HCT116 (cell line): ENCODE measurements at regions not wholly inside any gene's neighbourhood (a gene's known extent, or its start where the extent isn't known, plus 50 kb on each side); places are given as distances from the start of the nearest gene placed in this dataset.

ENCODE experiments used
- ATAC-seq: fragments of 200-7000 bp; cut with Tn5 transposase; 2 replicates; pipeline ENCODE4 v1.9.1; 2020; ENCODE audit warnings: mild to moderate bottlenecking, moderate library complexity
- BruUV-seq: library from RNA; stranded (reverse); fragments of 400-500 nt; replicated peaks from 2 replicates; lab custom pipeline; 2021; lab: Mats Ljungman, UMichigan
- CTCF ChIA-PET: fragments of 300-600 bp; sonication (Branson Sonifier 250); formaldehyde crosslinking; loops from one replicate; lab custom pipeline; 2021; ENCODE audit warnings: antibody characterized with exemption; lab: Charles Lee
- POLR2A ChIA-PET: fragments of 300-600, 350-600 bp; sonication (Branson Sonifier 250); formaldehyde crosslinking; loops from one replicate; lab custom pipeline; 2021; ENCODE audit warnings: antibody characterized with exemption; lab: Charles Lee
- RAD21 ChIA-PET, 2 experiments: fragments of 300-600 bp; sonication (Branson Sonifier 250); formaldehyde crosslinking; loops; one replicate each; lab custom pipeline; 2023; ENCODE audit warnings: low total read pairs in 2 of 2; ENCODE audit not compliant: uncharacterized antibody in 2 of 2, unreplicated experiment in 2 of 2, low non-redundant PET in 1 of 2; lab: Charles Lee
- DNase-seq: peaks from one replicate; pipeline ENCODE4 v3.0.0-alpha.2; 2010; ENCODE audit warnings: low read depth, low spot score
- H2AFZ ChIP-seq: fragments of 200-600 bp; shearing (Covaris generic), sonication (generic); 2 replicates; pipeline ENCODE4 v1.6.1; 2017; ENCODE audit warnings: low read depth, mixed run types, mixed read lengths, antibody characterized with exemption, low read length; ENCODE audit not compliant: poor library complexity, severe bottlenecking
- H3K27ac ChIP-seq: 2 replicates; pipeline ENCODE4 v1.5.1; 2012; ENCODE audit warnings: low read depth, low read length
- H3K27me3 ChIP-seq: fragments of 200-600 bp; sonication (generic); 2 replicates; pipeline ENCODE4 v1.6.1; 2016; ENCODE audit warnings: mixed run types, low read length, mixed read lengths; ENCODE audit not compliant: insufficient read depth
- H3K36me3 ChIP-seq, 2 experiments: fragments of 200-500 bp in 1 of 2; fragments of 200-600 bp in 1 of 2; sonication (Bioruptor generic) in 1 of 2; sonication (generic) in 1 of 2; 2 replicates each; pipeline versions ENCODE4 v1.5.1 to v1.6.1; 2014 to 2016; ENCODE audit warnings: low read length in 2 of 2, inconsistent platforms in 1 of 2, mixed read lengths in 1 of 2, mixed run types in 1 of 2; ENCODE audit not compliant: insufficient read depth in 2 of 2, control insufficient read depth in 1 of 2
- H3K4me1 ChIP-seq, 2 experiments: fragments of 200-600 bp in 1 of 2; sonication (generic) in 1 of 2; 2 replicates each; pipeline versions ENCODE4 v1.5.1 to v1.6.1; 2012 to 2017; ENCODE audit warnings: low read length in 2 of 2, inconsistent platforms in 1 of 2, mild to moderate bottlenecking in 1 of 2, mixed read lengths in 1 of 2, mixed run types in 1 of 2, moderate library complexity in 1 of 2; ENCODE audit not compliant: insufficient read depth in 2 of 2, control insufficient read depth in 1 of 2
- H3K4me2 ChIP-seq: fragments of 200-600 bp; sonication (generic); 2 replicates; pipeline ENCODE4 v1.6.1; 2017; ENCODE audit warnings: mixed run types, low read length, mixed read lengths
- H3K4me3 ChIP-seq, 2 experiments: fragments of 200-600 bp in 1 of 2; sonication (generic) in 1 of 2; replicated peaks in 1 of 2; 2 replicates each; pipeline ENCODE4 v1.5.1; 2011 to 2016; ENCODE audit warnings: low read length in 2 of 2, control low read depth in 1 of 2, low read depth in 1 of 2, mild to moderate bottlenecking in 1 of 2, mixed read lengths in 1 of 2, mixed run types in 1 of 2
- H3K79me2 ChIP-seq: fragments of 200-600 bp; sonication (generic); 2 replicates; pipeline ENCODE4 v1.6.1; 2017; ENCODE audit warnings: mild to moderate bottlenecking, mixed run types, low read length, moderate library complexity, mixed read lengths; ENCODE audit not compliant: insufficient read depth
- H3K9ac ChIP-seq: fragments of 200-600 bp; sonication (generic); 2 replicates; pipeline ENCODE4 v1.6.1; 2016; ENCODE audit warnings: low read length, mixed read lengths
- H3K9me2 ChIP-seq: fragments of 200-600 bp; sonication (generic), shearing (Covaris generic); 2 replicates; pipeline ENCODE4 v1.6.1; 2017; ENCODE audit warnings: mixed run types, mild to moderate bottlenecking, moderate library complexity; ENCODE audit not compliant: insufficient read depth
- H3K9me3 ChIP-seq, 2 experiments: fragments of 200-500 bp in 1 of 2; fragments of 200-600 bp in 1 of 2; sonication (Bioruptor generic) in 1 of 2; sonication (generic) in 1 of 2; 2 replicates each; pipeline ENCODE4 v1.6.1; 2014 to 2017; ENCODE audit warnings: low read length in 2 of 2, mixed read lengths in 2 of 2, inconsistent platforms in 1 of 2, low read depth in 1 of 2, mild to moderate bottlenecking in 1 of 2, mixed run types in 1 of 2, moderate library complexity in 1 of 2; ENCODE audit not compliant: control insufficient read depth in 1 of 2, insufficient read depth in 1 of 2
- H4K20me1 ChIP-seq: fragments of 200-600 bp; sonication (generic), shearing (Covaris generic); 2 replicates; pipeline ENCODE4 v1.6.1; 2017; ENCODE audit warnings: mixed run types, mild to moderate bottlenecking, moderate library complexity; ENCODE audit not compliant: insufficient read depth
- CTCF ChIP-seq, 3 experiments: fragments of 200-600 bp in 1 of 3; sonication (generic) in 1 of 3; IDR thresholded peaks in 2 of 3; conservative IDR thresholded peaks in 1 of 3; 2 replicates each; pipeline ENCODE4 v1.5.1; 2012 to 2017; ENCODE audit warnings: low read depth in 2 of 3, low read length in 2 of 3, antibody characterized with exemption in 1 of 3, borderline replicate concordance in 1 of 3, control low read depth in 1 of 3, mild to moderate bottlenecking in 1 of 3, mixed read lengths in 1 of 3, mixed run types in 1 of 3, moderate library complexity in 1 of 3; ENCODE audit not compliant: insufficient read depth in 1 of 3
- EZH2 ChIP-seq: fragments of 200-600 bp; sonication (generic); IDR thresholded peaks from 2 replicates; pipeline ENCODE4 v1.6.1; 2017; ENCODE audit warnings: antibody characterized with exemption, mixed run types
- EZH2phosphoT487 ChIP-seq: fragments of 200-600 bp; IDR thresholded peaks from 2 replicates; pipeline ENCODE4 v1.6.1; 2018; ENCODE audit warnings: antibody characterized with exemption, borderline replicate concordance
- FOSL1 ChIP-seq: IDR thresholded peaks from 2 replicates; pipeline ENCODE4 v1.6.1; 2012; ENCODE audit warnings: low read depth
- POLR2AphosphoS5 ChIP-seq: IDR thresholded peaks from 2 replicates; pipeline ENCODE4 v1.6.1; 2011; ENCODE audit warnings: mild to moderate bottlenecking, low read depth, low read length, moderate library complexity
- SIN3A ChIP-seq: IDR thresholded peaks from 2 replicates; pipeline ENCODE4 v1.6.1; 2012; ENCODE audit warnings: low read depth
- SRF ChIP-seq: IDR thresholded peaks from 2 replicates; pipeline ENCODE4 v1.6.1; 2012; ENCODE audit warnings: low read depth
- YY1 ChIP-seq: IDR thresholded peaks from 2 replicates; pipeline ENCODE4 v1.6.1; 2011; ENCODE audit warnings: low read length, low read depth, moderate library complexity, mild to moderate bottlenecking; ENCODE audit not compliant: insufficient replicate concordance; ENCODE audit errors: extremely low read depth
- ZBTB33 ChIP-seq: IDR thresholded peaks from 2 replicates; pipeline ENCODE4 v1.6.1; 2011; ENCODE audit warnings: mild to moderate bottlenecking, low read length, moderate library complexity; ENCODE audit not compliant: insufficient replicate concordance; ENCODE audit errors: extremely low read depth
- ZFX ChIP-seq: fragments of 450-650 bp; IDR thresholded peaks from 2 replicates; pipeline ENCODE4 v1.6.1; 2017
- intact Hi-C: fragments of 100-400 bp; cut with micrococcal nuclease; formaldehyde crosslinking; loops from 2 replicates; pipeline ENCODE4 v1.10.0; 2022

GRCh38 chr20:22243067-22243466 lies 341.3 kb downstream of the FOXA2 start:
- H3K9me2 ChIP-seq, result no peaks in the 10 kb centered on the region
- no peaks in the 10 kb centered on the region for H3K4me1 ChIP-seq
- no TSS peak for BruUV-seq
- no peak for ATAC-seq
- no peak overlapping the region for H3K9ac ChIP-seq
- H3K4me3 ChIP-seq, result no peak overlapping the region
- DNase-seq, result no peak
- H3K36me3 ChIP-seq, result no peaks in the 10 kb centered on the region
- ChIA-PET RAD21 (no interaction called here), POLR2A (no interaction called here), CTCF (no interaction called here)
- no peaks in the 10 kb centered on the region for H4K20me1 ChIP-seq
- no peak overlapping the region for H3K27ac ChIP-seq
- H2AFZ ChIP-seq, result no peak overlapping the region
- intact Hi-C loops, result no loop called here
- no peak overlapping the region for H3K4me2 ChIP-seq
- peaks cover 15% of the 10 kb centered on the region for H3K27me3 ChIP-seq
- no peaks in the 10 kb centered on the region for H3K9me3 ChIP-seq
- TF ChIP-seq FOSL1 (no peak), YY1 (no peak), SRF (no peak), CTCF (IDR thresholded peaks at IDR 0.05 in 2 of 3, conservative IDR thresholded peaks at IDR 0.05 in 1 of 3; ENCODE audit: borderline replicate concordance in 1 of 3, insufficient read depth in 1 of 3, low read depth in 2 of 3, low read length in 2 of 3) (no peak), ZBTB33 (no peak), POLR2AphosphoS5 (no peak), ZFX (no peak), EZH2phosphoT487 (no peak), SIN3A (no peak), EZH2 (no peak)
- TF ChIP-seq, all 23 proteins: peak for 0
- no peaks in the 10 kb centered on the region for H3K79me2 ChIP-seq
